Lower leg skin (tissue), 3 donors: ENCODE measurements at regions not wholly inside any gene's neighbourhood (a gene's known extent, or its start where the extent isn't known, plus 50 kb on each side); places are given as distances from the start of the nearest gene placed in this dataset.

Experiments
- CTCF ChIP-seq, 3 donors: fragments of 450-650 bp; IDR thresholded peaks; one replicate each; pipeline ENCODE4 v1.5.1; 2016; ENCODE audit warnings: antibody characterized with exemption in 3 of 3, mild to moderate bottlenecking in 3 of 3, moderate library complexity in 2 of 3
- POLR2A ChIP-seq, 2 donors: fragments of 450-650 bp; IDR thresholded peaks; one replicate each; pipeline ENCODE4 v1.6.1; 2016 to 2017; ENCODE audit warnings: antibody characterized with exemption in 2 of 2, mild to moderate bottlenecking in 1 of 2, moderate library complexity in 1 of 2

GRCh38 chr11:56885854-56886253 is 102.9 kb upstream of the OR5AK2 start:
- no peak for TF ChIP-seq CTCF (IDR thresholded peaks at IDR 0.05)
- no peak for TF ChIP-seq POLR2A (IDR thresholded peaks at IDR 0.05)
